Parathyroid adenoma (tissue), 2 donors: ENCODE measurements at regions not wholly inside any gene's neighbourhood (a gene's known extent, or its start where the extent isn't known, plus 50 kb on each side); places are given as distances from the start of the nearest gene placed in this dataset.

Experiments
- H2AFZ ChIP-seq: fragments of 300-600 bp; sonication (generic); one replicate; pipeline ENCODE4 v1.7.0; 2017; ENCODE audit warnings: antibody characterized with exemption, mild to moderate bottlenecking
- H3K27ac ChIP-seq: fragments of 300-600 bp; sonication (generic); one replicate; pipeline ENCODE4 v1.7.0; 2017
- H3K27me3 ChIP-seq: fragments of 300-600 bp; sonication (generic); one replicate; pipeline ENCODE4 v1.7.0; 2017; ENCODE audit warnings: low read length; ENCODE audit not compliant: control insufficient read depth, insufficient read depth
- H3K36me3 ChIP-seq: fragments of 300-600 bp; sonication (generic); one replicate; pipeline ENCODE4 v1.7.0; 2017; ENCODE audit warnings: low read length; ENCODE audit not compliant: control insufficient read depth, insufficient read depth
- H3K4me1 ChIP-seq: fragments of 300-600 bp; sonication (generic); one replicate; pipeline ENCODE4 v1.7.0; 2017; ENCODE audit warnings: control low read depth
- H3K4me2 ChIP-seq: fragments of 300-600 bp; sonication (generic); one replicate; pipeline ENCODE4 v1.7.0; 2017; ENCODE audit warnings: low read length
- H3K4me3 ChIP-seq: fragments of 300-600 bp; sonication (generic); one replicate; pipeline ENCODE4 v1.7.0; 2017; ENCODE audit warnings: low read depth, low read length
- H3K79me2 ChIP-seq: fragments of 300-600 bp; sonication (generic); one replicate; pipeline ENCODE4 v1.7.0; 2017; ENCODE audit warnings: control low read depth
- H3K9ac ChIP-seq: fragments of 300-600 bp; sonication (generic); one replicate; pipeline ENCODE4 v1.7.0; 2017; ENCODE audit warnings: mild to moderate bottlenecking
- H3K9me3 ChIP-seq: fragments of 300-600 bp; sonication (generic); one replicate; pipeline ENCODE4 v1.7.0; 2017; ENCODE audit warnings: low read length; ENCODE audit not compliant: control insufficient read depth
- CTCF ChIP-seq: fragments of 300-600 bp; sonication (generic); IDR thresholded peaks from one replicate; pipeline ENCODE4 v1.7.0; 2017; ENCODE audit warnings: antibody characterized with exemption, mild to moderate bottlenecking
- donor health status: primary hyperparathyroidism.

GRCh38 chr11:23680488-23681230, 816.2 kb upstream of the LUZP2 start:
- H3K27ac ChIP-seq, result no peak overlapping the region
- no peaks in the 10 kb centered on the region for H3K27me3 ChIP-seq
- H3K36me3 ChIP-seq, result no peaks in the 10 kb centered on the region
- H3K79me2 ChIP-seq, result no peaks in the 10 kb centered on the region
- H2AFZ ChIP-seq, result no peak overlapping the region
- no peak overlapping the region for H3K9ac ChIP-seq
- H3K9me3 ChIP-seq, result no peaks in the 10 kb centered on the region
- H3K4me1 ChIP-seq, result no peaks in the 10 kb centered on the region
- H3K4me3 ChIP-seq, result no peak overlapping the region
- no peak overlapping the region for H3K4me2 ChIP-seq
- TF ChIP-seq CTCF, result no peak

- no peak for TF ChIP-seq CTCF
- Histone ChIP-seq H3K79me2 (no peaks in the 10 kb centered on the region), H3K27me3 (no peaks in the 10 kb centered on the region), H3K4me2 (no peak overlapping the region), H2AFZ (no peak overlapping the region), H3K4me1 (no peaks in the 10 kb centered on the region), H3K27ac (no peak overlapping the region), H3K9ac (no peak overlapping the region), H3K9me3 (no peaks in the 10 kb centered on the region), H3K4me3 (no peak overlapping the region), H3K36me3 (no peaks in the 10 kb centered on the region)
These were observed 812.2 kb upstream of the LUZP2 start for GRCh38 chr11:23684701-23685100.

GRCh38 chr11:23687991-23688390, 808.9 kb upstream of the LUZP2 start:
- no peak for TF ChIP-seq CTCF
- no peaks in the 10 kb centered on the region for H3K9me3 ChIP-seq
- H3K79me2 ChIP-seq, result no peaks in the 10 kb centered on the region
- no peak overlapping the region for H3K4me3 ChIP-seq
- H3K36me3 ChIP-seq, result no peaks in the 10 kb centered on the region
- no peak overlapping the region for H3K9ac ChIP-seq
- no peak overlapping the region for H3K27ac ChIP-seq
- H3K4me2 ChIP-seq, result no peak overlapping the region
- no peaks in the 10 kb centered on the region for H3K4me1 ChIP-seq
- H3K27me3 ChIP-seq, result no peaks in the 10 kb centered on the region
- no peak overlapping the region for H2AFZ ChIP-seq

GRCh38 chr11:23688411-23688810, 808.4 kb upstream of the LUZP2 start:
- H2AFZ ChIP-seq, result no peak overlapping the region
- H3K27ac ChIP-seq, result no peak overlapping the region
- no peak overlapping the region for H3K9ac ChIP-seq
- no peak for TF ChIP-seq CTCF
- H3K79me2 ChIP-seq, result no peaks in the 10 kb centered on the region
- H3K9me3 ChIP-seq, result no peaks in the 10 kb centered on the region
- no peaks in the 10 kb centered on the region for H3K4me1 ChIP-seq
- H3K36me3 ChIP-seq, result no peaks in the 10 kb centered on the region
- no peak overlapping the region for H3K4me2 ChIP-seq
- no peaks in the 10 kb centered on the region for H3K27me3 ChIP-seq
- H3K4me3 ChIP-seq, result no peak overlapping the region

- H3K36me3 ChIP-seq, result no peaks in the 10 kb centered on the region
These were observed 808.0 kb upstream of the LUZP2 start for GRCh38 chr11:23688835-23689234.

More at GRCh38 chr11:23688835-23689234, 808.0 kb upstream of the LUZP2 start:
- TF ChIP-seq CTCF, result no peak
- H3K27me3 ChIP-seq, result no peaks in the 10 kb centered on the region
- H3K4me2 ChIP-seq, result no peak overlapping the region
- H3K9ac ChIP-seq, result no peak overlapping the region
- H3K4me1 ChIP-seq, result no peaks in the 10 kb centered on the region
- no peaks in the 10 kb centered on the region for H3K9me3 ChIP-seq
- H2AFZ ChIP-seq, result no peak overlapping the region
- H3K79me2 ChIP-seq, result no peaks in the 10 kb centered on the region
- H3K4me3 ChIP-seq, result no peak overlapping the region
- H3K27ac ChIP-seq, result no peak overlapping the region
